Common myeloid progenitor, CD34-positive (primary cell): ENCODE measurements at regions not wholly inside any gene's neighbourhood (a gene's known extent, or its start where the extent isn't known, plus 50 kb on each side); places are given as distances from the start of the nearest gene placed in this dataset.

Experiments
- CTCF ChIA-PET: fragments of 350-600 bp; sonication (Branson Sonifier 250); formaldehyde crosslinking; loops from one replicate; lab custom pipeline; 2021; ENCODE audit warnings: antibody characterized with exemption; lab: Charles Lee
- POLR2A ChIA-PET: fragments of 350-600 bp; sonication (Branson Sonifier 250); formaldehyde crosslinking; loops from one replicate; lab custom pipeline; 2021; ENCODE audit warnings: antibody characterized with exemption; lab: Charles Lee
- DNase-seq, 3 donors: peaks; one replicate each; pipeline versions ENCODE4 v3.0.0 to v3.0.0-alpha.2; 2013
- H3K27ac ChIP-seq, 2 experiments: 1 replicate in 1 of 2; 2 replicates in 1 of 2; pipeline ENCODE4 v1.7.0; 2013; ENCODE audit warnings: inconsistent platforms in 2 of 2, low read length in 2 of 2, mild to moderate bottlenecking in 2 of 2, low read depth in 1 of 2, moderate library complexity in 1 of 2; ENCODE audit not compliant: severe bottlenecking in 2 of 2, insufficient read depth in 1 of 2, poor library complexity in 1 of 2
- H3K27me3 ChIP-seq, 5 experiments: replicated peaks in 2 of 5; 1 replicate in 3 of 5; 2 replicates in 2 of 5; pipeline versions ENCODE4 v1.6.1 to v1.7.0; 2013; ENCODE audit warnings: low read length in 4 of 5, mild to moderate bottlenecking in 2 of 5, moderate library complexity in 2 of 5, inconsistent platforms in 1 of 5; ENCODE audit not compliant: insufficient read depth in 5 of 5, control insufficient read depth in 4 of 5
- H3K36me3 ChIP-seq, 4 experiments: 1 replicate in 2 of 4; 2 replicates in 2 of 4; pipeline versions ENCODE4 v1.6.1 to v1.7.0; 2013; ENCODE audit warnings: low read length in 3 of 4, control low read depth in 1 of 4, mild to moderate bottlenecking in 1 of 4; ENCODE audit not compliant: control insufficient read depth in 4 of 4, insufficient read depth in 4 of 4
- H3K4me1 ChIP-seq, 4 experiments: 1 replicate in 3 of 4; 2 replicates in 1 of 4; pipeline versions ENCODE4 v1.6.1 to v1.7.1; 2013; ENCODE audit warnings: low read length in 3 of 4, mild to moderate bottlenecking in 3 of 4, control low read depth in 1 of 4, inconsistent platforms in 1 of 4, moderate library complexity in 1 of 4; ENCODE audit not compliant: control insufficient read depth in 4 of 4, insufficient read depth in 4 of 4; ENCODE audit errors: control extremely low read depth in 1 of 4
- H3K4me3 ChIP-seq, 7 experiments: 1 replicate in 4 of 7; 2 replicates in 3 of 7; pipeline versions ENCODE4 v1.5.1 to v1.7.0; 2013; ENCODE audit warnings: mild to moderate bottlenecking in 7 of 7, low read length in 6 of 7, moderate library complexity in 6 of 7, inconsistent platforms in 2 of 7, low read depth in 2 of 7, control low read depth in 1 of 7; ENCODE audit not compliant: insufficient read depth in 4 of 7, control insufficient read depth in 1 of 7; ENCODE audit errors: extremely low read depth in 1 of 7
- H3K9me3 ChIP-seq, 5 experiments: 1 replicate in 4 of 5; 2 replicates in 1 of 5; pipeline versions ENCODE4 v1.6.1 to v1.7.1; 2013; ENCODE audit warnings: low read length in 4 of 5, mild to moderate bottlenecking in 2 of 5, inconsistent platforms in 1 of 5, low read depth in 1 of 5, moderate library complexity in 1 of 5; ENCODE audit not compliant: control insufficient read depth in 4 of 5, insufficient read depth in 2 of 5; ENCODE audit errors: control extremely low read depth in 1 of 5
- WGBS: methylation state at CpG from one replicate; pipeline ENCODE4 v1.1.5; 2013; ENCODE audit not compliant: insufficient coverage; 5-methylcytosine and 5-hydroxymethylcytosine counted together

DNA sequence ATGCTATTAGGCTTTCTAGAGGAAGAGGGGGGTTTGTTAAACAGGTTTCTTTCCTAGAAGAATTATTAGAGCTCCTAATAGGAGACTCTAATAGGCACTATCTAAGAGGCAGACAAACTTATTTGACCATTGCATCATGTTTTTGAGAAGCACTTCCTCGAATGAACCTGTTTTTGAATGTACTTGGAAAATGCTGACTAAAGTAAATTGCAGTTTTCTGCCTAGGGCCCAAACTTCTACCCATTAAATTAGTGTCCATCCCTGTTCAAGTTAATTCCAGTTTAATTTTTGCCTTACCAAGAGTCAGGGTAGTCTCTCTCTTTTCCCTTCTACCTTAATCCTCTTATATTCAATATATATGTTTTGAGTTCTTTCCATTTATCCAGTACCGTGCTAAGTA is 1029.6 kb downstream of the TTLL7 start:
- no peaks in the 10 kb centered on the region for H3K9me3 ChIP-seq
- no peak for DNase-seq
- ChIA-PET POLR2A (no interaction called here), CTCF (interaction anchor here (0.6 kb wide), 1 partner anchor 19 kb away, joined by 3 read pairs; no protein-coding TSS in a partner anchor)
- H3K36me3 ChIP-seq = no peaks in the 10 kb centered on the region
- WGBS = no CpG with 5 or more reads among the region's 2 CpGs
- no peaks in the 10 kb centered on the region for H3K27me3 ChIP-seq
- no peaks in the 10 kb centered on the region for H3K4me1 ChIP-seq
- H3K27ac ChIP-seq = no peak overlapping the region
- no peak overlapping the region for H3K4me3 ChIP-seq

DNA sequence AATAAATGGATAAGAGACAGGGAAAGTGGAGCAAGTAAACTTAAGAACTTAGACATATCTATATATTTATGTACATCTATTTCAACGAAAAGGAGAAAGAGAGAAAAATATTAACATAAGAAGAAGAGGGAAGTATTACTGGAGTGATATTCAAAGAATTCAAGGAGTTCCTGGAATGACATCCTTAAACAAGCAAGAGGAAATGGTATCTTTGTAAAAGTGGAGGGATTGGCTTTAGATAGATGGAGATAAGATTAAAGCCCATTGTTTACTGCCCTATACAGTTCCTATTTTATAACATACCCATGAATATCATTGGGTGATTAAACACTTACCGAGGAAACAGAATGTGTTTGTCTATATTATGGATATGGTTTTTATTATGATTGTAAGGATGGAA is 1036.3 kb downstream of the TTLL7 start:
- ChIA-PET CTCF (interaction anchor here (1.1 kb wide), 1 partner anchor 14 kb away, joined by 3 read pairs; no protein-coding TSS in a partner anchor), POLR2A (interaction anchor here (0.6 kb wide), 1 partner anchor 1917 kb away, joined by 3 read pairs; no protein-coding TSS in a partner anchor)
- no peaks in the 10 kb centered on the region for H3K4me1 ChIP-seq
- DNase-seq = no peak
- H3K27ac ChIP-seq = no peak overlapping the region
- no peaks in the 10 kb centered on the region for H3K9me3 ChIP-seq
- no peaks in the 10 kb centered on the region for H3K27me3 ChIP-seq
- no CpG with 5 or more reads among the region's 2 CpGs for WGBS
- H3K36me3 ChIP-seq = no peaks in the 10 kb centered on the region
- H3K4me3 ChIP-seq = no peak overlapping the region

DNA sequence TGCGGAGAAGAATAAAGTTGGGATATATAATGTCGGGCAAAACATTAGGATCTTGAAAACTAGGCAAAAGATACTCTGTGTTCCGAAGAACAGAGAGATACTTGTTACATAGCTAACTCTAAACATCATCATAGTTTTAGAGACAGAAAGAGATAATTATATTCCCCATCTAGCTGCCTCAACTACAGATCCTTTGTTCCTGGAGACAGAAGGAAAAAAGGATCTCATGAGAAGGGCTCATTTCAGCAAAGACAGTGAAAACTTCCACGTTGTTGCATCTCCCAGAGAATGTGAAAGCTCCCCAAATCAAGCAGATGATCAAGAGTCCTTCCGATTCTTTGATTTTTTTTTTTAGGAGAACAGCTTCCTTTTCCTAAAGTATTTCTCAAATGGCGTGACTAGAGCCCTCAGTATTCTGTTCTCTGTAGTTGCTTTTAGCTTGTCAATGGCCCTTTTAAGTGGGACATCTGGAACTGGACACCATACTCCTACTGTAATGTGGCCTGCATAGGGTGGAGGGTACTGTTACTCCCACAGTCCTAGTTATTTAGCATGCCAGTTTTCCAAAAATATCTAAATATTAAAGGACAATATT is 1048.2 kb downstream of the TTLL7 start:
- no peaks in the 10 kb centered on the region for H3K27me3 ChIP-seq
- no peaks in the 10 kb centered on the region for H3K36me3 ChIP-seq
- no peaks in the 10 kb centered on the region for H3K4me1 ChIP-seq
- DNase-seq = no peak
- CTCF ChIA-PET = interaction anchor here (0.6 kb wide), 1 partner anchor 19 kb away, joined by 3 read pairs; no protein-coding TSS in a partner anchor
- no peak overlapping the region for H3K27ac ChIP-seq
- no peaks in the 10 kb centered on the region for H3K9me3 ChIP-seq
- POLR2A ChIA-PET = no interaction called here
- no peak overlapping the region for H3K4me3 ChIP-seq
- 100% methylated on average over 4 of the region's 6 CpGs for WGBS

DNA sequence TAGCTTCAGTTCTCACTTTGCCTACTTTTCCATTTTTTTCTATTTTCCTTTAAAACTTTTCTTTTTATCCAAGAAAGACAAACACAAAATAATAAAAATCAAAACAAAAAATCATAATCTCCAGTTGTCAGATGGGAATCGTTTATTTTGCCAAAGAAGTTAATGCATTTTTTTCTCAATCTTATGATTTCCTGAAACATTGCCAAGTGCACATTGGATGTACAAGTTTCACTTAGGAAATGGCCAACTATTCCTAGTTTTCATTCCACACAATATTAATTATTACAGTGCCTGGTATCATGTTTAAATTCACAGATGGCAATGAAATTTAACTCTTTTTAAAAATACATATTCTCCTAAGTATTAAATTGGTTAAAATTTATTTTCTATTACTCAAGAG is 1050.5 kb downstream of the TTLL7 start:
- WGBS = 100% methylated on average over 1 of the region's 1 CpG
- H3K27me3 ChIP-seq = no peaks in the 10 kb centered on the region
- ChIA-PET POLR2A (no interaction called here), CTCF (interaction anchor here (1.5 kb wide), 1 partner anchor 14 kb away, joined by 3 read pairs; no protein-coding TSS in a partner anchor)
- H3K27ac ChIP-seq = no peak overlapping the region
- no peaks in the 10 kb centered on the region for H3K9me3 ChIP-seq
- DNase-seq = no peak
- no peaks in the 10 kb centered on the region for H3K36me3 ChIP-seq
- H3K4me3 ChIP-seq = no peak overlapping the region
- H3K4me1 ChIP-seq = no peaks in the 10 kb centered on the region

DNA sequence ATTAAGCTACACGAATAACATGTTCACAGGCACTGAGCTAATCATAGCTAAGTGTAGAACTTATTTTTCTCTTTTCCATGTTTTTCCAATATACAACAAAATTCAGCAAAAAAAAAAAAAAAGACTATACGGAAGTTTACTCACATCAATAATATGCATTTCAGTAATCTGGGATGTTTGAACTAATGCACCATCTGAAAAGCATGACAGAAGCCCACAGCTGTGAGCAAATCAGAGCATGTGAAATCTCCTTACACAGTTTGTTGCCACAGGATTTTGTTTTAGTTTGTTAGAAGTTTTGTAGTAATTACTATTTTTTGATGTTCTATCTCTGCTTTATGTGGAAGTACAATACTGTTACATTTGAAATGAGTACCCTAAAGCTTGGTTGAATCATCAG is 1051.7 kb downstream of the TTLL7 start:
- no CpG with 5 or more reads among the region's 2 CpGs for WGBS
- Histone ChIP-seq H3K36me3 (no peaks in the 10 kb centered on the region), H3K27ac (no peak overlapping the region), H3K27me3 (no peaks in the 10 kb centered on the region), H3K4me1 (no peaks in the 10 kb centered on the region), H3K4me3 (no peak overlapping the region), H3K9me3 (no peaks in the 10 kb centered on the region)
- ChIA-PET POLR2A (no interaction called here), CTCF (no interaction called here)
- no peak for DNase-seq

DNA sequence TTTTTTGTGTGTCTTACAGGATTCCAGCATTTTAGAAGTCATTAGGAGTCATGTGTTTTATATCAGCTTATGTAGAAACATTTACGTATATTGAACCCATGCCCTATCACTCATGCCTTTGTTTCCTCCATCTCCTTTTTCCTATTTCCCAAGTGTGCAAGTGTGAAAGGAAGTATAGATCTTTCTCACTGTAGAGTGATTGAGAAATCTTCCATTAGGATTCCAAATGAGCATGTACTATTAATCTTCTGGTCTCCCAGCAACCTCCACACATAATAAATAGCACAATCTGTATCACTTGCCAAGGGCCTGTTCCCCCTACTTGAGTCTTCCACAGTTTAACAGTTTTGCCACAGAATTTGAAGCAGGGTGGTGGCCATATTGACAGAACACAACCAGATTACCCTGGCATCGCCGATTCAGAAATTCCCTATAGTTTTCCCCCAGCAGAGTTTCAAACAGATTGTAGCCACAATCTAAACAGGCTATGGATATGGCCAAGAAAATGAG is 1052.8 kb downstream of the TTLL7 start:
- WGBS = 100% methylated on average over 2 of the region's 3 CpGs
- Histone ChIP-seq H3K27ac (no peak overlapping the region), H3K27me3 (no peaks in the 10 kb centered on the region), H3K4me1 (no peaks in the 10 kb centered on the region), H3K9me3 (no peaks in the 10 kb centered on the region), H3K36me3 (no peaks in the 10 kb centered on the region), H3K4me3 (no peak overlapping the region)
- ChIA-PET CTCF (no interaction called here), POLR2A (no interaction called here)
- DNase-seq = no peak

DNA sequence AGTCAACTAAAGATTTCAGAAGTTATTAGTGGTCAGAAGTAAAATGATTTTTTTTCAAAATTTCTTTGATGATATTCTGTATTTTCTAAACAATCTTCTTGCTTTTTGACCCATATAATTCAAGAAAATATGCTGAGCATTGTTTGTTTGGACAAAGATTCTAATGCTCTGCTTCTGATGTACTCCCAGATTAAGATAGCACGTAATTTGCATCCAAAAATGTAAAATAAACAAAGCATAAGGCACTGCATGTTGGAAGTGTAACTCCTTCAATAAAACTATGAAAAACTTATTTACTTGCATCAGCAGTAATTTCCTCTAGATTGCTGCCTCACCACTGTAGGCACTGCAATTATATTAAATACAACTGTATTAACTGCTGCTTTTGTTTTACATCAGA is 1054.1 kb downstream of the TTLL7 start:
- no peak for DNase-seq
- no CpG with 5 or more reads among the region's 1 CpG for whole genome bisulfite sequencing
- no peaks in the 10 kb centered on the region for H3K4me1 ChIP-seq
- ChIA-PET CTCF (no interaction called here), POLR2A (no interaction called here)
- H3K27ac ChIP-seq = no peak overlapping the region
- no peaks in the 10 kb centered on the region for H3K27me3 ChIP-seq
- H3K9me3 ChIP-seq = no peaks in the 10 kb centered on the region
- no peak overlapping the region for H3K4me3 ChIP-seq
- no peaks in the 10 kb centered on the region for H3K36me3 ChIP-seq
